ENCODE measurements at regions not wholly inside any gene's neighbourhood (a gene's known extent, or its start where the extent isn't known, plus 50 kb on each side); places are given as distances from the start of the nearest gene placed in this dataset.

DNA sequence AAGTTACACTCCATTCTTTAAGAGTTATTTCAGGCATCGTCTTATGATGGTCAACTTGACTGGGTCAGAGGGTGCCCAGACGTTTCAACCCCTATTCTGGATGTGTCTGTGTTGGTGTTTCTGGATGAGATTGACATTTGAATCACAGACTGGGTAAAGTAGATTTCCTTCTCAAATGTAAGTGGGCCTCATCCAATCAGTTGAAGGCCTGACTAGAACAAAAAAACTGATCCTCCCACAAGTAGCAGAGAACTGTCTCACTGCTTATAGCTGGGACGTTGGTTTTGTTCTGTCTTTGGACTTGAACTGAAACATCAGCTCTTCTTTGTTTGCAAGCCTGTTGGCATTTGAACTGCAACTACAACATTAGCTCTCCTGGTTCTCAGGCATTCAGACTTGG is 76.3 kb upstream of the LYZL1 start:
- no peak overlapping the region for H3K4me3 ChIP-seq
- H3K36me3 ChIP-seq = no peaks in the 10 kb centered on the region
- DNase-seq (ENCODE audit: low spot score in 2 of 2) = no peak
- TF ChIP-seq EP300 (IDR thresholded peaks at IDR 0.05) (no peak), POLR2A (IDR thresholded peaks at IDR 0.05) (no peak)
- TF ChIP-seq, protein P1, sequence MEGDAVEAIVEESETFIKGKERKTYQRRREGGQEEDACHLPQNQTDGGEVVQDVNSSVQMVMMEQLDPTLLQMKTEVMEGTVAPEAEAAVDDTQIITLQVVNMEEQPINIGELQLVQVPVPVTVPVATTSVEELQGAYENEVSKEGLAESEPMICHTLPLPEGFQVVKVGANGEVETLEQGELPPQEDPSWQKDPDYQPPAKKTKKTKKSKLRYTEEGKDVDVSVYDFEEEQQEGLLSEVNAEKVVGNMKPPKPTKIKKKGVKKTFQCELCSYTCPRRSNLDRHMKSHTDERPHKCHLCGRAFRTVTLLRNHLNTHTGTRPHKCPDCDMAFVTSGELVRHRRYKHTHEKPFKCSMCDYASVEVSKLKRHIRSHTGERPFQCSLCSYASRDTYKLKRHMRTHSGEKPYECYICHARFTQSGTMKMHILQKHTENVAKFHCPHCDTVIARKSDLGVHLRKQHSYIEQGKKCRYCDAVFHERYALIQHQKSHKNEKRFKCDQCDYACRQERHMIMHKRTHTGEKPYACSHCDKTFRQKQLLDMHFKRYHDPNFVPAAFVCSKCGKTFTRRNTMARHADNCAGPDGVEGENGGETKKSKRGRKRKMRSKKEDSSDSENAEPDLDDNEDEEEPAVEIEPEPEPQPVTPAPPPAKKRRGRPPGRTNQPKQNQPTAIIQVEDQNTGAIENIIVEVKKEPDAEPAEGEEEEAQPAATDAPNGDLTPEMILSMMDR (IDR thresholded peaks at IDR 0.05) = no peak
- no peaks in the 10 kb centered on the region for H3K4me1 ChIP-seq
- H3K27me3 ChIP-seq = no peaks in the 10 kb centered on the region
- no peak overlapping the region for H3K27ac ChIP-seq
- WGBS, 2 donors = 71 to 73% methylated on average over 3 of the region's 3 CpGs
- peaks cover 0 to 19% (median 0%) of the 10 kb centered on the region in 4 donors for H3K9me3 ChIP-seq

DNA sequence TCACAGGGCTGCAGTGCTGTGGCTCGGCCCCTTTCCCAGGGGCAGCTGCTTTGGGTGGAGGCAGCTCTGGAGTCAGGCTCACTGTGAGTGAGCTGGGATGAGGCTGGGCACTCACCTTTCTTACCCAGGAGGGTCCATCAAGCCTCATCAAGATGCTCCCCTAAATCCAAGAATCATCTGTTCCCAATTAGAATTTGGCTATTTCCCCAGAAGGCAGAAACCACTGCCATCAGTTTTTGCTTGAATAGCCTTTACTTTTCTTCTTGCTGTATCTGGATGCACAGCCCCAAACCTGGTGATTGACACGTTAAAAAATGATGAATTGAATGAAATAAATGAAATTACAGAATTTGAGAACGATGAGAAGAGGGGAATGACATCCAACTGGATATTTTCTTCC is 74.3 kb upstream of the LYZL1 start:
- no peak for DNase-seq (ENCODE audit: low spot score in 2 of 2)
- Histone ChIP-seq H3K27ac (no peak overlapping the region), H3K4me3 (no peak overlapping the region), H3K27me3 (no peaks in the 10 kb centered on the region), H3K4me1 (no peaks in the 10 kb centered on the region), H3K9me3 (peaks cover 0 to 10% (median 0%) of the 10 kb centered on the region in 4 donors), H3K36me3 (no peaks in the 10 kb centered on the region)
- TF ChIP-seq POLR2A (IDR thresholded peaks at IDR 0.05) (no peak), EP300 (IDR thresholded peaks at IDR 0.05) (no peak)
- TF ChIP-seq, protein P1 (IDR thresholded peaks at IDR 0.05) = no peak
- whole genome bisulfite sequencing, 2 donors = 67 to 71% methylated on average over 3 of the region's 3 CpGs

DNA sequence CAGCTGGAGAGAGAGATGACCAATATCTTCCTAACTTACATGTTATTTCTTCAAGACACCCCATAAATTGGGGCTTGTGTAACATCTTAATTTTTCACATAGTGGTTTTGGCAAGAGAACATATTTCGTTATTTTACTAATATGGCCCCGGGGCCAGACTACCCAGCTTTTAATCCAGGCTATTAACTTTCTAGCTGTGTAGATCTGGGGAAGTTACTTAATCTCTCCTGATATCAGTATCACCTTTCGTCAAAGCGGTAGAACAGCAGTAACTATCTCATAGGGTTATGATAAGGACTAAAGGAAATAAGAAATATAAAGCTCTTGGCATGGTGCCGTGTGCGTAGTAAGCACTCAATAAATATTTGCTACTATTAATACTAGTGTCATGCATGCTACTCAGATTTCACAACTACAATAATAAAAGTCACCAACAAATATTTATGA is 71.6 kb upstream of the LYZL1 start:
- Histone ChIP-seq H3K27me3 (no peaks in the 10 kb centered on the region), H3K27ac (no peak overlapping the region), H3K4me3 (no peak overlapping the region), H3K4me1 (no peaks in the 10 kb centered on the region), H3K36me3 (no peaks in the 10 kb centered on the region), H3K9me3 (no peaks in the 10 kb centered on the region)
- no peak for DNase-seq (ENCODE audit: low spot score in 2 of 2)
- WGBS, 2 donors = 79 to 94% methylated on average over 6 of the region's 6 CpGs
- TF ChIP-seq, protein P1 (IDR thresholded peaks at IDR 0.05) = no peak
- TF ChIP-seq EP300 (IDR thresholded peaks at IDR 0.05) (no peak), POLR2A (IDR thresholded peaks at IDR 0.05) (no peak)

DNA sequence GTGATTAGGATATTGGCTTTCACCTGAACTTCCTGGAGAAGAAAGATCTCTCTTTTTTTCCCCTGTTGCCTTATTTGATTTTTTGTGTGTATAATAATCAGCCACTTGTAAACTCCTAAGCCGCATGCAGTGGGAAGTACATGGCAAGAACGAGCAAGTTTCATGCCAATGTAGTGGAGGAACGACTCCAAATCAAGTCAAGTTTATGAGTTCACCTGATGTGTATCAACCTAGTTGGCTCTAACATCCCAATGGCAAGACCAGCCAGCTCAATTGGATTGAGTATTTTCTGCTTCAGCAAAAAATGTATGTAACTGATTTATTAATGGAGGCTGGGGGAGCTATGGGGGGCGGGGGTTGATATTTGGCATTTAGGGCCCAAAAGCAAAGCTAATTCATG is 65.5 kb upstream of the LYZL1 start:
- no peak for DNase-seq (ENCODE audit: low spot score in 2 of 2)
- Histone ChIP-seq H3K4me3 (no peak overlapping the region), H3K9me3 (no peaks in the 10 kb centered on the region), H3K4me1 (no peaks in the 10 kb centered on the region), H3K36me3 (no peaks in the 10 kb centered on the region), H3K27me3 (peaks cover 0 to 4% of the 10 kb centered on the region in 2 donors), H3K27ac (no peak overlapping the region)
- 88 to 92% methylated on average over 4 of the region's 4 CpGs for WGBS, 2 donors
- TF ChIP-seq, protein P1 (IDR thresholded peaks at IDR 0.05) = no peak

- no peaks in the 10 kb centered on the region for H3K4me1 ChIP-seq
- no peaks in the 10 kb centered on the region for H3K36me3 ChIP-seq
- no peak for TF ChIP-seq EP300 (IDR thresholded peaks at IDR 0.05)
- TF ChIP-seq POLR2A (IDR thresholded peaks at IDR 0.05) = no peak
- no peak overlapping the region for H3K27ac ChIP-seq
- WGBS, 2 donors = 82 to 83% methylated on average over 1 of the region's 1 CpG
- DNase-seq (ENCODE audit: low spot score in 2 of 2) = no peak
- peaks cover 0 to 4% of the 10 kb centered on the region in 2 donors for H3K27me3 ChIP-seq
- H3K9me3 ChIP-seq = no peaks in the 10 kb centered on the region
- H3K4me3 ChIP-seq = no peak overlapping the region
Measured at GRCh38 chr10:29224631-29225030, 64.2 kb upstream of the LYZL1 start.

DNA sequence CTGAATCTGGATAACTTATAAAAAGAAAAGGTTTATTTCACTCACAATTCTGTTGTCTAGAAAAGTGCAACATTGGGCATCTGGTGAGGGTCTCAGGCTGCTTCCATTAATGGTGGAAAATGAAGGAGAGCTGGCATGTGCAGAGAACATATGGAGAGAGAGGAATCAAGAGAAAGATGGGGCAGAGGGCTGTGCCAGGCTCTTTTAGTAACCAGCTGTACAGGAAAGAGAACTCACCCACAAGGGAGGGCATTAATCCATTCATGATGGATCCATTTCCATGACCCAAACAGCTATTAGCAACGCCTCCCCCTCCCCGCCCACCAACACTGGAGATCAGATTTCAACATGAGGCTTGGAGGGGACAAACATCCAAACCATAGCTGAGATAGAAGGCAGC is 61.7 kb upstream of the LYZL1 start:
- H3K4me3 ChIP-seq = no peak overlapping the region
- no peak overlapping the region for H3K27ac ChIP-seq
- TF ChIP-seq POLR2A (IDR thresholded peaks at IDR 0.05) (no peak), EP300 (IDR thresholded peaks at IDR 0.05) (no peak)
- TF ChIP-seq, protein P1 (IDR thresholded peaks at IDR 0.05) = no peak
- no peak for DNase-seq (ENCODE audit: low spot score in 2 of 2)
- H3K27me3 ChIP-seq = peaks cover 0 to 4% of the 10 kb centered on the region in 2 donors
- WGBS, 2 donors = 58 to 63% methylated on average over 2 of the region's 2 CpGs
- H3K9me3 ChIP-seq = no peaks in the 10 kb centered on the region
- no peaks in the 10 kb centered on the region for H3K36me3 ChIP-seq
- H3K4me1 ChIP-seq = no peaks in the 10 kb centered on the region

All from tibial nerve (tissue), 4 donors.